H9 (cell line): ENCODE measurements at regions not wholly inside any gene's neighbourhood (a gene's known extent, or its start where the extent isn't known, plus 50 kb on each side); places are given as distances from the start of the nearest gene placed in this dataset.

ENCODE experiments used
- DNase-seq: peaks from one replicate; pipeline ENCODE4 v3.0.0-alpha.2; 2017
- H2AFZ ChIP-seq: one replicate; pipeline ENCODE4 v1.6.1; 2013; ENCODE audit warnings: mild to moderate bottlenecking, low read length, control low read depth, moderate library complexity
- H2AK5ac ChIP-seq: 2 replicates; pipeline ENCODE4 v1.6.1; 2013; ENCODE audit warnings: low read length, control low read depth, mixed read lengths; ENCODE audit not compliant: insufficient read length
- H2BK120ac ChIP-seq: one replicate; pipeline ENCODE4 v1.6.1; 2013; ENCODE audit warnings: low read depth, mild to moderate bottlenecking, low read length, control low read depth, inconsistent platforms; ENCODE audit not compliant: poor library complexity, severe bottlenecking
- H2BK12ac ChIP-seq: 2 replicates; pipeline ENCODE4 v1.6.1; 2013; ENCODE audit warnings: low read length, control low read depth, mixed read lengths, low read depth; ENCODE audit not compliant: insufficient read length
- H2BK15ac ChIP-seq: 2 replicates; pipeline ENCODE4 v1.6.1; 2013; ENCODE audit warnings: low read depth, low read length, control low read depth
- H2BK20ac ChIP-seq: one replicate; pipeline ENCODE4 v1.6.1; 2013; ENCODE audit warnings: low read depth, mild to moderate bottlenecking, low read length, control low read depth, inconsistent platforms; ENCODE audit not compliant: poor library complexity, severe bottlenecking
- H2BK5ac ChIP-seq: 2 replicates; pipeline ENCODE4 v1.6.1; 2013; ENCODE audit warnings: low read length, control low read depth, mixed read lengths; ENCODE audit not compliant: insufficient read length
- H3K14ac ChIP-seq: 2 replicates; pipeline ENCODE4 v1.6.1; 2013; ENCODE audit warnings: low read length, control low read depth; ENCODE audit not compliant: insufficient read depth
- H3K18ac ChIP-seq: 2 replicates; pipeline ENCODE4 v1.6.1; 2013; ENCODE audit warnings: low read depth, mild to moderate bottlenecking, mixed read lengths, low read length, control low read depth; ENCODE audit not compliant: insufficient read length
- H3K23ac ChIP-seq: 2 replicates; pipeline ENCODE4 v1.6.1; 2013; ENCODE audit warnings: low read length, control low read depth, mixed read lengths, low read depth; ENCODE audit not compliant: insufficient read length
- H3K23me2 ChIP-seq: 2 replicates; pipeline ENCODE4 v1.6.1; 2013; ENCODE audit warnings: low read depth, mild to moderate bottlenecking, mixed read lengths, low read length, control low read depth; ENCODE audit not compliant: insufficient read length, poor library complexity, severe bottlenecking
- H3K27ac ChIP-seq: 2 replicates; pipeline ENCODE4 v1.5.1; 2013; ENCODE audit warnings: low read length, control low read depth, mixed read lengths, low read depth; ENCODE audit not compliant: insufficient read length
- H3K27me3 ChIP-seq: 2 replicates; pipeline ENCODE4 v1.6.1; 2013; ENCODE audit warnings: low read length, control low read depth, inconsistent platforms; ENCODE audit not compliant: insufficient read depth
- H3K4ac ChIP-seq: 2 replicates; pipeline ENCODE4 v1.6.1; 2013; ENCODE audit warnings: low read depth, mild to moderate bottlenecking, control low read depth, inconsistent platforms, low read length, moderate library complexity
- H3K4me1 ChIP-seq: 2 replicates; pipeline ENCODE4 v1.6.1; 2013; ENCODE audit warnings: low read length, control low read depth, inconsistent platforms; ENCODE audit not compliant: insufficient read depth
- H3K4me2 ChIP-seq: 2 replicates; pipeline ENCODE4 v1.6.1; 2013; ENCODE audit warnings: low read length, control low read depth, mixed read lengths; ENCODE audit not compliant: insufficient read length, insufficient read depth
- H3K56ac ChIP-seq: 2 replicates; pipeline ENCODE4 v1.6.1; 2013; ENCODE audit warnings: low read depth, mild to moderate bottlenecking, mixed read lengths, low read length, control low read depth; ENCODE audit not compliant: insufficient read length
- H3K79me1 ChIP-seq: 2 replicates; pipeline ENCODE4 v1.6.1; 2013; ENCODE audit warnings: low read depth, mild to moderate bottlenecking, moderate library complexity, low read length, control low read depth, inconsistent platforms; ENCODE audit not compliant: insufficient read depth, poor library complexity, severe bottlenecking
- H3K79me2 ChIP-seq: 2 replicates; pipeline ENCODE4 v1.6.1; 2013; ENCODE audit warnings: low read length, control low read depth, inconsistent platforms; ENCODE audit not compliant: insufficient read depth
- H3K9ac ChIP-seq: 2 replicates; pipeline ENCODE4 v1.6.1; 2013; ENCODE audit warnings: low read length, control low read depth, mixed read lengths; ENCODE audit not compliant: insufficient read length; ENCODE audit errors: extremely low read depth
- H3K9me3 ChIP-seq: one replicate; pipeline ENCODE4 v1.6.1; 2013; ENCODE audit warnings: low read depth, low read length, inconsistent platforms; ENCODE audit not compliant: control insufficient read depth
- H3T11ph ChIP-seq: one replicate; pipeline ENCODE4 v1.6.1; 2013; ENCODE audit warnings: mild to moderate bottlenecking, low read length, control low read depth, inconsistent platforms
- H4K20me1 ChIP-seq: one replicate; pipeline ENCODE4 v1.6.1; 2013; ENCODE audit not compliant: control insufficient read depth, insufficient read length, insufficient read depth
- H4K5ac ChIP-seq: 2 replicates; pipeline ENCODE4 v1.6.1; 2013; ENCODE audit warnings: low read depth, mild to moderate bottlenecking, mixed read lengths, low read length, control low read depth; ENCODE audit not compliant: insufficient read length
- H4K8ac ChIP-seq: replicated peaks from 2 replicates; pipeline ENCODE4 v1.6.1; 2013; ENCODE audit warnings: low read length, control low read depth, mixed read lengths, low read depth; ENCODE audit not compliant: insufficient read length
- H4K91ac ChIP-seq: 2 replicates; pipeline ENCODE4 v1.6.1; 2013; ENCODE audit warnings: low read depth, mild to moderate bottlenecking, moderate library complexity, mixed read lengths, low read length, control low read depth; ENCODE audit not compliant: insufficient read length
- H3K27ac Mint-ChIP-seq, 3 experiments: 2 replicates in 2 of 3; 3 replicates in 1 of 3; pipeline ENCODE4 v1.8.0; 2020 to 2021; ENCODE audit warnings: mixed read lengths in 3 of 3, mild to moderate bottlenecking in 1 of 3, moderate library complexity in 1 of 3
- H3K27me3 Mint-ChIP-seq: 2 replicates; pipeline ENCODE4 v1.8.0; 2021; ENCODE audit warnings: low read depth, mild to moderate bottlenecking, moderate library complexity, mixed read lengths
- H3K36me3 Mint-ChIP-seq, 3 experiments: 2 replicates in 2 of 3; 3 replicates in 1 of 3; pipeline ENCODE4 v1.8.0; 2020 to 2021; ENCODE audit warnings: low read depth in 3 of 3, mixed read lengths in 3 of 3; ENCODE audit not compliant: insufficient read depth in 1 of 3
- H3K4me1 Mint-ChIP-seq, 2 experiments: 2 replicates each; pipeline ENCODE4 v1.8.0; 2020; ENCODE audit warnings: mixed read lengths in 2 of 2
- H3K4me3 Mint-ChIP-seq, 2 experiments: 2 replicates in 1 of 2; 3 replicates in 1 of 2; pipeline ENCODE4 v1.8.0; 2020 to 2021; ENCODE audit warnings: mild to moderate bottlenecking in 2 of 2, mixed read lengths in 2 of 2, moderate library complexity in 1 of 2
- H3K9me3 Mint-ChIP-seq, 2 experiments: 2 replicates in 1 of 2; 3 replicates in 1 of 2; pipeline ENCODE4 v1.8.0; 2020; ENCODE audit warnings: mild to moderate bottlenecking in 2 of 2, mixed read lengths in 2 of 2, moderate library complexity in 1 of 2
- CTCF ChIP-seq: fragments of 200-600 bp; sonication (generic); conservative IDR thresholded peaks from 3 replicates; pipeline ENCODE4 v1.8.0; 2021; ENCODE audit warnings: antibody characterized with exemption, mild to moderate bottlenecking
- WGBS: extraction: QIAGEN DNeasy Blood & Tissue Kit; methylation state at CpG from one replicate; pipeline ENCODE4 v1.1.7; 2013; ENCODE audit warnings: missing lambda C conversion rate, low lambda C conversion rate, mixed read lengths; ENCODE audit not compliant: insufficient read length; ENCODE audit errors: extremely low coverage; 5-methylcytosine and 5-hydroxymethylcytosine counted together

- no peak overlapping the region for H2BK5ac ChIP-seq
- H4K20me1 ChIP-seq, result no peaks in the 10 kb centered on the region
- H3K79me2 ChIP-seq, result no peaks in the 10 kb centered on the region
- H3K27ac Mint-ChIP-seq, result no peak overlapping the region
- no peak overlapping the region for H3K23ac ChIP-seq
- no peaks in the 10 kb centered on the region for H3K36me3 Mint-ChIP-seq
- H3K4me1 ChIP-seq, result no peaks in the 10 kb centered on the region
- no peak overlapping the region for H3K14ac ChIP-seq
- no peaks in the 10 kb centered on the region for H3K27me3 ChIP-seq
- H3K23me2 ChIP-seq, result no peaks in the 10 kb centered on the region
- H2BK12ac ChIP-seq, result no peak overlapping the region
- H3K27ac ChIP-seq, result no peak overlapping the region
- H3K4me3 Mint-ChIP-seq, result no peak overlapping the region
- H2BK15ac ChIP-seq, result no peak overlapping the region
- H3K56ac ChIP-seq, result no peak overlapping the region
- no peak for TF ChIP-seq CTCF
- no peak overlapping the region for H4K5ac ChIP-seq
- WGBS, result no CpG with 5 or more reads among the region's 1 CpG
- H3K4ac ChIP-seq, result no peak overlapping the region
- no peak for DNase-seq
- H3K18ac ChIP-seq, result no peak overlapping the region
- H4K8ac ChIP-seq, result no peak overlapping the region
- no peak overlapping the region for H3K9ac ChIP-seq
- peaks cover 0 to 3% of the 10 kb centered on the region in 2 experiments; a peak in 1 of 4 replicates for H3K4me1 Mint-ChIP-seq
- H2AFZ ChIP-seq, result no peak overlapping the region
- H3K4me2 ChIP-seq, result no peak overlapping the region
- no peak overlapping the region for H2BK120ac ChIP-seq
- no peak overlapping the region for H2AK5ac ChIP-seq
- H3T11ph ChIP-seq, result no peak overlapping the region
- no peak overlapping the region for H4K91ac ChIP-seq
- H3K79me1 ChIP-seq, result no peaks in the 10 kb centered on the region
- no peak overlapping the region for H2BK20ac ChIP-seq
- H3K27me3 Mint-ChIP-seq, result no peaks in the 10 kb centered on the region
- H3K9me3 Mint-ChIP-seq, result no peaks in the 10 kb centered on the region; a peak in 1 of 5 replicates
- no peaks in the 10 kb centered on the region for H3K9me3 ChIP-seq
Measured at GRCh38 chr10:65846541-65846940, 1079.3 kb upstream of the LRRTM3 start.
